Panc1 (cell line): ENCODE measurements at regions not wholly inside any gene's neighbourhood (a gene's known extent, or its start where the extent isn't known, plus 50 kb on each side); places are given as distances from the start of the nearest gene placed in this dataset.
"Not testable (repeated sequence)": the region's sequence is repeated elsewhere in the genome, so short reads cannot be mapped to it uniquely, and the experiment has no call there.

Source experiments
- POLR2AphosphoS5 ChIP-seq: IDR thresholded peaks from 2 replicates; pipeline ENCODE4 v1.6.1; 2012; ENCODE audit warnings: mild to moderate bottlenecking, low read depth, low read length, moderate library complexity
- SIN3A ChIP-seq: IDR thresholded peaks from 2 replicates; pipeline ENCODE4 v1.6.1; 2012; ENCODE audit warnings: low read depth, mild to moderate bottlenecking, low read length, moderate library complexity, borderline replicate concordance; ENCODE audit not compliant: insufficient read depth
- TCF7L2 ChIP-seq: IDR thresholded peaks from 2 replicates; pipeline ENCODE4 v1.6.1; 2011; ENCODE audit warnings: mild to moderate bottlenecking, low read depth, low read length, inconsistent platforms
- TF ChIP-seq, protein P1 (sequence below), 2 experiments: IDR thresholded peaks; 2 replicates each; pipeline ENCODE4 v1.6.1; 2011 to 2012; ENCODE audit warnings: low read depth in 2 of 2, control low read depth in 1 of 2, low read length in 1 of 2, mild to moderate bottlenecking in 1 of 2, moderate library complexity in 1 of 2; ENCODE audit not compliant: insufficient read depth in 1 of 2
- TF ChIP-seq, protein P2 (sequence below): fragments of 450-650 bp; IDR thresholded peaks from 2 replicates; pipeline ENCODE4 v1.5.1; 2017; ENCODE audit warnings: mild to moderate bottlenecking

DNA sequence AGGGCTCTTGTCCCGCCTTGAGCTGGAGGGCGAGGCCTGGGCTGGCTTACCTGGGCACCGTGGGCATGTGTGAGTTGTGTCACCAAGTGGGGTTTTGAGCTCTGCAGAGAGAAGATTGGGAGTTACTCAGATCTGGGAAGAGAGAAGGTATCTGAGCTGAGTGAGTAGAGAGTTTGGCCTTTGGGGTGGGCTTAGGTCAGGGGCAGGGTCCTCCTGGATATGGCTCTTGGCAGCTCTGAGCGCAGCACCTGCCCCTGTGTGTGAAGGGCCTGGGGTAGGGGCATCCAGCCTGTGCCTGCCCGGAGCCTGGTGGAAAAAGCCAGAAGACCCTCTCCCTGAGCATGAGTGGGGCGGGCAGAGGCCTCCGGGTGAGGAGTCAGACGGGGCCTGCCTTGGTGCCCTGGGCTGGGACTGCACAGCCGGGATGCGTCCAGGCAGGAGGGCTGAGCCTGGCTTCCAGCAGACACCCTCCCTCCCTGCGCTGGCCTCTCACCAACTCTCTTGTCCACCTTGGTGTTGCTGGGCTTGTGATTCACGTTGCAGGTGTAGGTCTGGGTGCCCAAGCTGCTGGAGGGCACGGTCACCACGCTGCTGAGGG is 244.3 kb downstream of the TMEM121 start:
- TF ChIP-seq, protein P1, sequence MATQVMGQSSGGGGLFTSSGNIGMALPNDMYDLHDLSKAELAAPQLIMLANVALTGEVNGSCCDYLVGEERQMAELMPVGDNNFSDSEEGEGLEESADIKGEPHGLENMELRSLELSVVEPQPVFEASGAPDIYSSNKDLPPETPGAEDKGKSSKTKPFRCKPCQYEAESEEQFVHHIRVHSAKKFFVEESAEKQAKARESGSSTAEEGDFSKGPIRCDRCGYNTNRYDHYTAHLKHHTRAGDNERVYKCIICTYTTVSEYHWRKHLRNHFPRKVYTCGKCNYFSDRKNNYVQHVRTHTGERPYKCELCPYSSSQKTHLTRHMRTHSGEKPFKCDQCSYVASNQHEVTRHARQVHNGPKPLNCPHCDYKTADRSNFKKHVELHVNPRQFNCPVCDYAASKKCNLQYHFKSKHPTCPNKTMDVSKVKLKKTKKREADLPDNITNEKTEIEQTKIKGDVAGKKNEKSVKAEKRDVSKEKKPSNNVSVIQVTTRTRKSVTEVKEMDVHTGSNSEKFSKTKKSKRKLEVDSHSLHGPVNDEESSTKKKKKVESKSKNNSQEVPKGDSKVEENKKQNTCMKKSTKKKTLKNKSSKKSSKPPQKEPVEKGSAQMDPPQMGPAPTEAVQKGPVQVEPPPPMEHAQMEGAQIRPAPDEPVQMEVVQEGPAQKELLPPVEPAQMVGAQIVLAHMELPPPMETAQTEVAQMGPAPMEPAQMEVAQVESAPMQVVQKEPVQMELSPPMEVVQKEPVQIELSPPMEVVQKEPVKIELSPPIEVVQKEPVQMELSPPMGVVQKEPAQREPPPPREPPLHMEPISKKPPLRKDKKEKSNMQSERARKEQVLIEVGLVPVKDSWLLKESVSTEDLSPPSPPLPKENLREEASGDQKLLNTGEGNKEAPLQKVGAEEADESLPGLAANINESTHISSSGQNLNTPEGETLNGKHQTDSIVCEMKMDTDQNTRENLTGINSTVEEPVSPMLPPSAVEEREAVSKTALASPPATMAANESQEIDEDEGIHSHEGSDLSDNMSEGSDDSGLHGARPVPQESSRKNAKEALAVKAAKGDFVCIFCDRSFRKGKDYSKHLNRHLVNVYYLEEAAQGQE (IDR thresholded peaks at IDR 0.05; ENCODE audit: insufficient read depth in 1 of 2, low read depth in 2 of 2, low read length in 1 of 2) = not testable (repeated sequence)
- TF ChIP-seq, protein P2, sequence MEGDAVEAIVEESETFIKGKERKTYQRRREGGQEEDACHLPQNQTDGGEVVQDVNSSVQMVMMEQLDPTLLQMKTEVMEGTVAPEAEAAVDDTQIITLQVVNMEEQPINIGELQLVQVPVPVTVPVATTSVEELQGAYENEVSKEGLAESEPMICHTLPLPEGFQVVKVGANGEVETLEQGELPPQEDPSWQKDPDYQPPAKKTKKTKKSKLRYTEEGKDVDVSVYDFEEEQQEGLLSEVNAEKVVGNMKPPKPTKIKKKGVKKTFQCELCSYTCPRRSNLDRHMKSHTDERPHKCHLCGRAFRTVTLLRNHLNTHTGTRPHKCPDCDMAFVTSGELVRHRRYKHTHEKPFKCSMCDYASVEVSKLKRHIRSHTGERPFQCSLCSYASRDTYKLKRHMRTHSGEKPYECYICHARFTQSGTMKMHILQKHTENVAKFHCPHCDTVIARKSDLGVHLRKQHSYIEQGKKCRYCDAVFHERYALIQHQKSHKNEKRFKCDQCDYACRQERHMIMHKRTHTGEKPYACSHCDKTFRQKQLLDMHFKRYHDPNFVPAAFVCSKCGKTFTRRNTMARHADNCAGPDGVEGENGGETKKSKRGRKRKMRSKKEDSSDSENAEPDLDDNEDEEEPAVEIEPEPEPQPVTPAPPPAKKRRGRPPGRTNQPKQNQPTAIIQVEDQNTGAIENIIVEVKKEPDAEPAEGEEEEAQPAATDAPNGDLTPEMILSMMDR = not testable (repeated sequence)
- TF ChIP-seq POLR2AphosphoS5, TCF7L2, SIN3A: not testable (repeated sequence)
